MCF 10A (cell line): ENCODE measurements at regions not wholly inside any gene's neighbourhood (a gene's known extent, or its start where the extent isn't known, plus 50 kb on each side); places are given as distances from the start of the nearest gene placed in this dataset.

Experiments
- BruUV-seq: library from RNA; stranded (reverse); fragments of 400-500 nt; replicated peaks from 2 replicates; lab custom pipeline; 2021; lab: Mats Ljungman, UMichigan
- CTCF ChIA-PET: fragments of 300-600 bp; sonication (Branson Sonifier 250); formaldehyde crosslinking; extraction: SDS; loops from one replicate; lab custom pipeline; 2021; ENCODE audit warnings: antibody characterized with exemption, inconsistent platforms; lab: Yijun Ruan, JAX
- POLR2A ChIA-PET: fragments of 300-600, 350-650 bp; sonication (Branson Sonifier 250); formaldehyde crosslinking; extraction: SDS; loops from one replicate; lab custom pipeline; 2020; ENCODE audit warnings: antibody characterized with exemption, inconsistent platforms; lab: Yijun Ruan, JAX
- DNase-seq: peaks from one replicate; pipeline ENCODE4 v3.0.0-alpha.2; 2018; ENCODE audit not compliant: unreplicated experiment
- H3K27ac Mint-ChIP-seq: one replicate; pipeline ENCODE4 v1.8.0; 2022; ENCODE audit warnings: mild to moderate bottlenecking, low read depth, mixed read lengths; ENCODE audit not compliant: unreplicated experiment
- H3K27me3 Mint-ChIP-seq: one replicate; pipeline ENCODE4 v1.8.0; 2022; ENCODE audit warnings: mixed read lengths; ENCODE audit not compliant: insufficient read depth, unreplicated experiment
- H3K36me3 Mint-ChIP-seq: one replicate; pipeline ENCODE4 v1.8.0; 2022; ENCODE audit warnings: mild to moderate bottlenecking, moderate library complexity, mixed read lengths; ENCODE audit not compliant: insufficient read depth, unreplicated experiment
- H3K4me1 Mint-ChIP-seq: one replicate; pipeline ENCODE4 v1.8.0; 2022; ENCODE audit warnings: mixed read lengths; ENCODE audit not compliant: insufficient read depth, unreplicated experiment
- H3K4me3 Mint-ChIP-seq: one replicate; pipeline ENCODE4 v1.8.0; 2022; ENCODE audit warnings: mild to moderate bottlenecking, moderate library complexity, mixed read lengths; ENCODE audit not compliant: unreplicated experiment
- H3K9me3 Mint-ChIP-seq: one replicate; pipeline ENCODE4 v1.8.0; 2022; ENCODE audit warnings: mixed read lengths; ENCODE audit not compliant: unreplicated experiment
- intact Hi-C: fragments of 100-400 bp; cut with micrococcal nuclease; formaldehyde crosslinking; loops from 2 replicates; pipeline ENCODE4 v1.14.1; 2022
- TF ChIP-seq, protein P1 (sequence below): fragments of 200-600 bp; IDR thresholded peaks from one replicate; pipeline ENCODE4 v1.8.0; 2022; ENCODE audit warnings: antibody characterized with exemption, mild to moderate bottlenecking; ENCODE audit not compliant: unreplicated experiment

DNA sequence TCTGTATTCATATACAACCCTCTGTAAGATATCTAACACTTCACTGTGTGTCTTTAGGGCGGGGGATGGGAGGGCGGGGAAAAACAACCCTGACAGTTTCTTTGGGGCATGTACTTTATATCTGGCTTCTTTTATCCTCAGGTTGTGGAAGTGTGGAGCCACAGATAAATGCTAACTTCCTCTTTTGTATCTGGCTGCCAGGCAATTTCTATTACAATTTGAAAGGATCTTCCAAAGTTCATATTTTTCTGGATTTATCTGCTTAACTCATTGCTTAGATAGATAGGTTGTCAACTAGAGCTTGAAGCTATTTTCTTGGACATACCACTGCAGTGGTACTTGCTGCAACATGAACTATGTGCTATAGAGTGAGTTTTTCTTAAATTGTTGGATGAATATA, 393.0 kb downstream of the LMO7 start:
- TF ChIP-seq, protein P1, sequence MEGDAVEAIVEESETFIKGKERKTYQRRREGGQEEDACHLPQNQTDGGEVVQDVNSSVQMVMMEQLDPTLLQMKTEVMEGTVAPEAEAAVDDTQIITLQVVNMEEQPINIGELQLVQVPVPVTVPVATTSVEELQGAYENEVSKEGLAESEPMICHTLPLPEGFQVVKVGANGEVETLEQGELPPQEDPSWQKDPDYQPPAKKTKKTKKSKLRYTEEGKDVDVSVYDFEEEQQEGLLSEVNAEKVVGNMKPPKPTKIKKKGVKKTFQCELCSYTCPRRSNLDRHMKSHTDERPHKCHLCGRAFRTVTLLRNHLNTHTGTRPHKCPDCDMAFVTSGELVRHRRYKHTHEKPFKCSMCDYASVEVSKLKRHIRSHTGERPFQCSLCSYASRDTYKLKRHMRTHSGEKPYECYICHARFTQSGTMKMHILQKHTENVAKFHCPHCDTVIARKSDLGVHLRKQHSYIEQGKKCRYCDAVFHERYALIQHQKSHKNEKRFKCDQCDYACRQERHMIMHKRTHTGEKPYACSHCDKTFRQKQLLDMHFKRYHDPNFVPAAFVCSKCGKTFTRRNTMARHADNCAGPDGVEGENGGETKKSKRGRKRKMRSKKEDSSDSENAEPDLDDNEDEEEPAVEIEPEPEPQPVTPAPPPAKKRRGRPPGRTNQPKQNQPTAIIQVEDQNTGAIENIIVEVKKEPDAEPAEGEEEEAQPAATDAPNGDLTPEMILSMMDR: no peak
- POLR2A ChIA-PET: no interaction called here
- BruUV-seq: no TSS peak
- H3K4me3 Mint-ChIP-seq: no peak overlapping the region
- DNase-seq: no peak
- H3K27ac Mint-ChIP-seq: no peak overlapping the region
- no peaks in the 10 kb centered on the region for H3K36me3 Mint-ChIP-seq
- CTCF ChIA-PET: no interaction called here
- intact Hi-C loops: no loop called here
- no peaks in the 10 kb centered on the region for H3K27me3 Mint-ChIP-seq
- peaks cover under 1% of the 10 kb centered on the region for H3K4me1 Mint-ChIP-seq
- H3K9me3 Mint-ChIP-seq: peaks cover 20% of the 10 kb centered on the region

DNA sequence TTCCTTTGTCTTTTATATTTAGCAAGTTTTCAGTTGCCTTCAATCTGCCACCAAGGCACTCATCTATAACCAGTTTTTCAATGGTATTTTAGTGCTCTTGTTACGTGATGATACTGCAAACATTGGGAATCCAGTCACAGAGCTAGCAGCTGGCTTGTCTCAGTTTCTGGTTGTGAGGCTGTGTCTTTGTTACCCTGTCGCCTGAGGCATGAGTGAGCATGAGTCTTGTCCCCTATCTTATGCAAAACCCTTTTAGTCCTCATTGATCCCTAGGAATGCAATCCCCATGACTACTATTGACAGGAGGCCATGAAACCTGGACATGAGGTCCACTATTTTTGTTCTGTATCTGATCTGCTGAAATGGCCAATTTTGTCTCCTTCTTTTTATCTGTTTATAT, 391.0 kb downstream of the LMO7 start:
- Mint-ChIP-seq H3K4me3 (no peak overlapping the region), H3K36me3 (no peaks in the 10 kb centered on the region), H3K27ac (no peak overlapping the region), H3K27me3 (no peaks in the 10 kb centered on the region), H3K9me3 (peaks cover 20% of the 10 kb centered on the region), H3K4me1 (peaks cover 12% of the 10 kb centered on the region)
- DNase-seq: no peak
- TF ChIP-seq, protein P1: no peak
- ChIA-PET CTCF (no interaction called here), POLR2A (no interaction called here)
- BruUV-seq: no TSS peak
- intact Hi-C loops: no loop called here

DNA sequence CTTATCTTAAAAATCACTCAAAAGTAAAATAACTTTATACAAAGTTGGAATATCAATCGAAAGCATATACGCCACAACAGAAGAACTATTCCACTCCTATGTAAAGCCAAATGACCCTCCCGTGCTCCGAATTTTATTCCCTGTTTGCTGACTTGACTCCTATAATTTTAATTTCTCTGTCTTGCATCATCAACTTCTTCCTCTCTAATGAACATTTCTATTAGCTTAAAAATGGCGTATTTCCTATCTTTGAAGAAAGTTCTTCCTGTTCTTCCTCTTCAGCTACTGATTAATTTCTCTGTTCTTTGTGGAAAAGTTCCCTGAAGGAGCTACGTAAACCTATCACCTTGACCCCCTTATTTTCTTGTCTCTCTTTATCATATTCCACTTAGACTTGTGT, 389.3 kb downstream of the LMO7 start:
- intact Hi-C loops: no loop called here
- Mint-ChIP-seq H3K27ac (no peak overlapping the region), H3K36me3 (no peaks in the 10 kb centered on the region), H3K4me1 (peaks cover 12% of the 10 kb centered on the region), H3K9me3 (peaks cover 12% of the 10 kb centered on the region), H3K27me3 (no peaks in the 10 kb centered on the region), H3K4me3 (no peak overlapping the region)
- TF ChIP-seq, protein P1: no peak
- DNase-seq: no peak
- CTCF ChIA-PET: interaction anchor here (0.5 to 0.7 kb wide), 2 partner anchors 50 to 451 kb away, joined by 3 read pairs; no protein-coding TSS in a partner anchor
- POLR2A ChIA-PET: no interaction called here
- BruUV-seq: no TSS peak

DNA sequence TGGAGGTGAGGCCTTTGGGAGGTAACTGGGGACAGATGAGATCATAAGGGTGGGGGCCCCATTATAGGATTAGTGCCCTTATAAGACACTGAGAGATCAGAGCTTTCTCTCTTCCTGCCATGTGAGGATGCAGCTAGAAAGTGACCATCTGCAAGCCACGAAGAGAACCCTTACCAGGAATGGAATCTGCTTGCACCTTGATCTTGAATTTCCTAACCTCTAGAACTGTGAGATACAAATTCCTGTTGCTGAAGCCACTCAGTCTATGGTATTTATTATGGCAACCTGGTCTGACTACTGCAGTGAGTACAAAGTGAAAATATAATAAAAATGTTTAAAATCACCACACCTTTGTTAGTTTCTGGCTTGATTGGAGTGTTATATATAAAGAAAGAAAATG, 388.0 kb downstream of the LMO7 start:
- Mint-ChIP-seq H3K9me3 (peaks cover 12% of the 10 kb centered on the region), H3K4me1 (peaks cover 12% of the 10 kb centered on the region), H3K36me3 (no peaks in the 10 kb centered on the region), H3K27ac (peak overlapping the region; percentile 64), H3K27me3 (no peaks in the 10 kb centered on the region), H3K4me3 (no peak overlapping the region)
- POLR2A ChIA-PET: interaction anchor here (0.9 kb wide), 1 partner anchor 11 kb away, joined by 3 read pairs; no protein-coding TSS in a partner anchor
- TF ChIP-seq, protein P1: no peak
- no TSS peak for BruUV-seq
- intact Hi-C loops: no loop called here
- CTCF ChIA-PET: interaction anchor here (0.6 kb wide), 1 partner anchor 15 kb away, joined by 5 read pairs; no protein-coding TSS in a partner anchor
- no peak for DNase-seq
